GM20431 (cell line): ENCODE measurements at regions not wholly inside any gene's neighbourhood (a gene's known extent, or its start where the extent isn't known, plus 50 kb on each side); places are given as distances from the start of the nearest gene placed in this dataset.

Experiments
- in situ Hi-C: fragments of 300-500 bp; cut with MseI, MboI; formaldehyde crosslinking; loops from one replicate; pipeline ENCODE4 v1.15.0; 2020; ENCODE audit warnings: low sequenced_read_pairs; ENCODE audit not compliant: unreplicated experiment

- in situ Hi-C loops: no loop called here
These were observed 318.4 kb upstream of the ASIC2 start for GRCh38 chr17:33611532-33611931.

DNA sequence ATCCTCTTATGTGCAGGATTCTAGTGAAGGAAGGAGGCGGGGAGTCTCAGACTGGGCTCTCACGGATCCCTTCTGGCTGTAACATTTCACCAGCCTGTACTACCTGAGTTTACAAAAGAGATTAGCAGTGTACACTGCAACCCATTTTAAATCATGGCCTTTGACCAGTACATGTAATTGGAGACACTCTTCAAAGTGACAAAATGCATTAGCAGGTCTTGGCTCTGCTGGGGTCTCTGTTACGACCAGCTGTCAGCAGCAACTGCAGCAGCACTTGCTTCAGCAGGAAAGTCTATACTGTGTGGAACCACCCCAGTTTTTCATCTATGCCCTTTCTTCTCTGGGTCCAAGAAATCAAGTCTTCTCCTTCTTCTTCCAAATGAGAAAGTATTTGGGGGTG lies 322.8 kb upstream of the ASIC2 start:
- in situ Hi-C loops: no loop called here

DNA sequence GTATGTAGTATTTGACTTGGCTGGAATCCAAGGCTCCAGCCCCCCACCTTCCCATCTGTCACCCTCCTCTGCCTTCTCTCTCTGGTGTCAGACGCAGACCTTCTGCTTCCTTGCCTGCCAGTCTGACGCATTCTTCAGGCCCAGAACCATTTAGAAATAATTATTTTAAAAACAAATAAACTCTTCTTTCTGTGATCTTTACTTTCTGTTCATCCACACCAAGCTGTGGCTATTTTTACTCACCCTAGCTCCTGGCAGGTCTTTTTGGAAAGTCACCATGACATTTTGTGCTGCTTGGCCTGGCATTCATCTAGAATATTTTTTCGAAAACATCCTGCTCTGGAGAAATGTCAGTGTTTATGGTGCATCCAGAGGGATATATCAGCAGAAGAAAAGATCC lies 330.7 kb upstream of the ASIC2 start:
- in situ Hi-C loops: no loop called here

GRCh38 chr17:33628500-33629346 lies 335.6 kb upstream of the ASIC2 start:
- in situ Hi-C loops: no loop called here

- in situ Hi-C loops: no loop called here
These were observed 340.4 kb upstream of the ASIC2 start for GRCh38 chr17:33633446-33633845.

- in situ Hi-C loops: no loop called here
These were observed 344.4 kb upstream of the ASIC2 start for GRCh38 chr17:33637534-33637933.

- in situ Hi-C loops: no loop called here
These were observed 346.2 kb upstream of the ASIC2 start for GRCh38 chr17:33639103-33639880.

GRCh38 chr17:33640629-33641028 lies 347.5 kb upstream of the ASIC2 start:
- in situ Hi-C loops: no loop called here

DNA sequence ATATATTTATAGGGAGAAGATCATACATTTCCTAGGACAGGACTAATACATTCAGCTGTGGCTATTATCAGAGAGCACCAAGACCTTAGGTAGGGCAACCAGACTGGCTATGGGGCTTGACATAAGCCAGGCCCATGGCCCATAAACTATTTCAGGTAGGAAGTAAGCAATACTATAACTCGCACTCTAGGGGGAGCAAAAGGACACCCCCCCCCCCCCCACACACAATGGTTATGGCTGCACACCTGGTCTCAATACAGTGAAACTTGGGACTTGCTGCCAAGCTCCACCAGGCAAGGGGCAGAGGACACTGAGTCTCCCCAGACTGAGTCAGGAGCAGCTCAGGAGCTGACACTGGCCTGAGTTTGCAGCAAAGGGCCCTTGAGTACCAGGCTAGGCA lies 348.9 kb upstream of the ASIC2 start:
- in situ Hi-C loops: no loop called here

DNA sequence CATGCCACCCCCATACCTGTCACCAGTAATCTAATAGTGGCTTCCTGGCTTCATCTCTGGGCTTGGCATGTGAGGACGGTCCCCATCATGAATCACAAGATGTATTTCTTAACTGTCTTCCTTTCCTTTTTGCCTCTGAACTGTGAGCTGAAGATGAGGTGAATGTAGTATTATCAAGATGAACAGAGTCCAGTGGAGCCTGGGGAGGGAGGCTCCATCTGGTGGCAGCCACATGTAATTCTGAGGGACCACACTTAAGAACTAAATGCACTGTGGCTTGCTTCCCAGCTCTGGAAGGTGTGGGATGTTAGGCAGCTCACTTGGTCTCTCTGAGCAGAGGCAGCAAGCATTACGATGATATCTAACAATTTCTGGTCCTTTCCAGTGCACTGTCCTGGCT lies 354.9 kb upstream of the ASIC2 start:
- in situ Hi-C loops: no loop called here

DNA sequence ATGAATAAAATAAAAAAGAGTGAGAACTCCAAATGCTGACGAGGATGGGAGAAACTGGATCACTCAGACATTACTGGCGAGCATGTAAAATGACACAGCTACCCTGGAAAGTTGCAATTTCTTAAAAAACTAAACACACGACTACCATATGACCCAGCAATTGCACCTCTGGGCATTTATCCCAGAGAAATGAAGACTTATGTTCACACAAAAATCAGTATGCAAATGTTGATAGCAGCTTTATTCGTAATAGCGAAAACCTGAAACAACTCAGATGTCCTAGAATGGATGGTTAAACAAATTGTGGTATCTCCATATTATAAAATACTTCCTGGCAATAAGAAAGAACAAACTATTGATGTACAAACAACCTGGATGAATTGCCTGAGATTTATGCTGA lies 357.2 kb upstream of the ASIC2 start:
- in situ Hi-C loops: no loop called here

DNA sequence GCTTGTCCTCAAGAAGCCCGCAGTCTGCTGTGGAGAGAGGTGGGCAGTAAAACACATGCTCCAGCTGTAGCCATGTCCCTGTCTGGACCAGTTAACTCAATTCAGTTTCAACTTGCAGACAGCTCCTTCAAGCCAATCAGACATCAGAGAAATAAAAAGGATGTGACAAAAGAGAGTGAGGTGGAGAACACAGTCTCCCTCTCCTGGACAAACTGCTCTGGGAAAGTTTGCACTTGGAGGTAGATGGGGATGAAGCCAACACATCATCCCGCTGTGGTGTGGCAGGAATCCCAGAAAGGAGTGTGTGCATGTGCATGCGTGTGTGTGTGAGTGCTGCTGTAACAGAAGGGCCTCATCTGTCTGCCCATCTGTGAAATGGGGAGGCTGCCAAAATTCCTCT lies 358.6 kb upstream of the ASIC2 start:
- in situ Hi-C loops: no loop called here

DNA sequence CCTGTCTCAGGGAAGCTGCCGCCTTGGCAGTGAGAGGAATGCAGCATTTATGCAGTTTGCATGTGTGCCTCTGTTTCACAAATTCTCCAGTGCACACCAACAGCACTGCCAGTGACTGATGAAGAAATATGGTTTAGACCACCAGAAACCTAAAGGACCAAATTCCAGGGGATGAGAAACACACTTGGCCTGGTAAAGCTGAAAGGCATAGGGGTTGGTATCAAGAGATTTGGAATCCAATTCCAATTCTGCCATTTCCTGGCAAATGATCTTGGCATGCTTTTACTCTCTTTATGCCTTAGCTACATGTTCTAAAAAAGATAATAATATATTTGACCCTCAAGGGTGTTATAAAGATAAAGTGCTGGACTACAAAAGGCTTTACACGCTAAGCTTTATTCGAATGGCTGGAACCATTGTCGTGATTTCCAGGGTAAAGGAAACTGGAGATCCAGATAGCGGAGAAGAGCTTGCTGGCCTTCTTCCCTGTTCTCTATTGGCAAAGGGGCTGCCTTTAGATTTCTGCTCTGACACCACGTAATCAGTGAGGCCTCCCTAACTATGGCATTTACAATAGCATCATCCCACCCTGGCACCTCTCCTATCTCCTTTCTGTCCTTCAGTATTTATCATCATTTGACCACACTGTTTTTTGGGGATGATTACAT lies 359.8 kb upstream of the ASIC2 start:
- in situ Hi-C loops: no loop called here

DNA sequence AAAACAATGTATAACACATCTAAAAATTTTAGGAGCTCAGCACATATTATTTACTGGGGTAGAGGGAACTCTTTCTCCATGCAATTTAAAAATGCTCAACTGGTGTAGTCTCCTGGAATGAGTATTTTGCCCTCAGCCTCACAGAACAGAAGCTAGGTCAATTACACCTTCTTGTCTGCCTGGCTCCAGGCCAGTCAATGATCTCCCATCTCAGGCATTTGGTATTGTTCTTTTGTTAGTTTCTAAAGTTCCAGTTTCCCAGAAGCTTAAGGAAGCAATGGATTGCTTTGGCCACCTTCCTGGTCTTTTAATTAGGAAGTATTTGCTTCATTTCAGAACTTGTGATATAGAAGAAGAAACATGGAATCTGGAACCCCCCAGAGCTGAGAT lies 360.3 kb upstream of the ASIC2 start:
- in situ Hi-C loops: no loop called here

DNA sequence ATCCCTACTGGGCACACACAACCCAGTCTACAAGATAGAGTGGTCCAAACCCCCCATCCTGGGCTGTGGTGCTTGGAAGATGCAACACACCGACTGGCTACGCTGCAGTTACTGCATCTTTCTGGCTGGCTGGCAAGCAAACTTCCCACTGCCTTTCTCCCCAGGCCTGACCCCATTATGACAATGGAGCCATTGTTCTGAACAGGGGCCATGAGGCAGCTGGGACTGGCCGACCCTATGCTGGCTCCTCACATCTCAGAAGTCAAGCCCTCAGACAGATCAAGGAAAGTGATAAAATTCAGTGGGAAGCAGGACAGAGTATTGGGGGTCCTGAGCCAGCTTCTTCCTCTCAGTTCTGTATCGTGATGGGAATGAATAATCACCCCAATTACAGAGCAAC lies 364.1 kb upstream of the ASIC2 start:
- in situ Hi-C loops: no loop called here

GRCh38 chr17:33661975-33662374 lies 368.9 kb upstream of the ASIC2 start:
- in situ Hi-C loops: no loop called here

DNA sequence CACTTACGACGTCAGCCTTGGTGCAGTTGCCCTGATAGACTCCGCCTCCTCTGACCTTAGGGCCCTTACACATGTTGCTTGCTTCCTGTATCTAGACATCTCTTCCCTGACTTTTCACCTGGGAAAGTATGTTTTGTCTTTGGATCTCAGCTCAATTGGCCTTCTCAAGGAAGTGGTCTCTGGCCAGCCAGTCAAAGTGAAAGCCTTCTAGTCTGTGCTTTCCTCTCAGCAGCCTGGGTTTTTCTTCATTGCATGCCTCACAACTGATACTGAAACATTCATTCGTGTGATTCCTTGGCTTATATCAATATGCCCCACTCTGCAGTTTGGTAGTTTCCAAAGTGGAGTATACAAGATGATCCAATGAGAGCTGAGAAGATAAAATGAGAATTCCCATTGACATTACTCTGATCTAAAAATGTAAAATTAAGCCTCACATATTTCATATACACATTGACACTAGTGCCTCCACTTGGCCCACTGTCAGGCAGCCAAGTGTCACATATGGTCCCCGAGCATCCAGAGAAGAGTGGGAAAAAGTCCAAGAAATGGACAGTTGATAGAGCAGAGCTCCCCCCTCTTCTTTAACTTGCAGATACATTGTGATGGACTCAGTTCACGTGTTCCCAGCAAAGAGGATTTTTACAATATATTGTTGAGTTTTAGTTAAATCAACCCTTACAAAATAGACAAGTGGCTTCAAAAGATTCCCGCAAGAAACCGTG lies 371.2 kb upstream of the ASIC2 start:
- in situ Hi-C loops: no loop called here

- in situ Hi-C loops: no loop called here
These were observed 374.0 kb upstream of the ASIC2 start for GRCh38 chr17:33667052-33667509.

DNA sequence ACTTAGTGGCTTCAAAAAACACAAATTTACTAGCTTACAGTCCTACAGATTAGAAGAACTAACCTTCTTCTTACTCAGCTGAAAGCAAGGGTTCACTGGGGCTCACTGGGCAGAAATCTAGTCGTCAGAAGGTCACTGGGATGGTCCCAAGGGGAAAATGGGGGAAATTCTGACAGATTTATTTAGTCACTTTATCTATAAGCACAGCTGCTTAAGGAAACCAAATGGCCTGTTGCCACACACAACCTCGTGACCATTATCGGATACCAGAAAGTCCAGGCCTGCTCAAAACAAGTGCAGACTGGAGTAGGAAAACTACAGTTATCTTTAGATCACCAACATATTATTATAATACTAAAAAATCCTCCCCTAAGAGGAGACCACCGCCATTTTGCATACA lies 374.6 kb upstream of the ASIC2 start:
- in situ Hi-C loops: no loop called here

DNA sequence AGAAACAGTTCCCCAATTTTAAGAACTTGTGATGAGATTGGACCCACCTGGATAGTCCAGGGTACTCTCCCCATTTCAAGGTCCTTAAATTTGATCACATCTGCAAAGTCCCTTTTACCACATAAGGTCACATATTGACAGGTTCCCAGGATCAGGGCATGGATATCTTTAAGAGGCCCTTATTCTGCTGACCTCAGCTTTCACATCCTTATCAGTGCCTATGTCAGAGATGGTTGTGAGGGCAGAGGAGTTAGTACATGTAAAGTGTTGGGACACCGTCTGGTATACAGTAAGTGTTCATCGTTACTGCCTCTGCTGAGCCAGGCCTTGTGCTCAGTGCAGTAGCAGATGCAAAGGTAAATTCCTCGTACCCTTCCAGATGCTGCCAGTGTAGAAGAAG lies 375.4 kb upstream of the ASIC2 start:
- in situ Hi-C loops: no loop called here
